ACC112 (cell line): ENCODE measurements at regions not wholly inside any gene's neighbourhood (a gene's known extent, or its start where the extent isn't known, plus 50 kb on each side); places are given as distances from the start of the nearest gene placed in this dataset.

ENCODE experiments used
- H2AFZ ChIP-seq: fragments of 200-600 bp; sonication (generic); one replicate; pipeline ENCODE4 v1.6.0; 2017; ENCODE audit warnings: antibody characterized with exemption, low read length; ENCODE audit not compliant: unreplicated experiment
- H3K27ac ChIP-seq: fragments of 200-600 bp; sonication (generic); 2 replicates; pipeline ENCODE4 v1.5.1; 2014; ENCODE audit warnings: low read depth, mild to moderate bottlenecking, antibody characterized with exemption, low read length, moderate library complexity
- H3K27me3 ChIP-seq: fragments of 200-600 bp; sonication (generic); 2 replicates; pipeline ENCODE4 v1.6.1; 2014; ENCODE audit warnings: mild to moderate bottlenecking, antibody characterized with exemption, low read length, moderate library complexity, mixed read lengths; ENCODE audit not compliant: insufficient read depth
- H3K36me3 ChIP-seq: fragments of 200-600 bp; sonication (generic); 2 replicates; pipeline ENCODE4 v1.6.1; 2016; ENCODE audit warnings: mild to moderate bottlenecking, antibody characterized with exemption, low read length, moderate library complexity, mixed read lengths; ENCODE audit not compliant: insufficient read depth
- H3K4me1 ChIP-seq: fragments of 200-600 bp; sonication (generic); one replicate; pipeline ENCODE4 v1.6.1; 2016; ENCODE audit warnings: low read length, mixed read lengths; ENCODE audit not compliant: insufficient read depth, unreplicated experiment, control insufficient read depth
- H3K4me3 ChIP-seq: fragments of 200-600 bp; sonication (generic); 2 replicates; pipeline ENCODE4 v1.5.1; 2014; ENCODE audit warnings: mild to moderate bottlenecking, low read depth, low read length
- H3K79me2 ChIP-seq: fragments of 200-600 bp; sonication (generic); one replicate; pipeline ENCODE4 v1.6.0; 2016; ENCODE audit warnings: low read length; ENCODE audit not compliant: control insufficient read depth, unreplicated experiment, insufficient read depth

DNA sequence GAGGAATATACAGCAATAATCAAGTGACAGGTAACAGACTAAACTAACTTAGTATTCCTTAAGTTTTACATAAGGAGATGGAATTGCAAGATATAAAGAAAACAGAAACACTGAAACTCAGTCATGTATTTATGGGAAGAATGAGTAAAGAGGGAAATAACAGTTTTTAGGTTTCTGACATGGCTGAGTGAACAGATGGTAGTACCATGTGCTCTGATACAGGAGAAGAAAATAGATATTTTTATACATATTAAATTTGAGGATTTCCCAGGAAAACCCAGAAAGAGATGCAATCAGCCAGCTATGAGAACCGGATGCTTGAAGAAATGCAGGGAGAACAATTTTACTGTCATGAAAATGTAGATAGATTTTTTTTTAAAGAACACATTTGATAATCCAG is 669.5 kb upstream of the GRM3 start:
- no peak overlapping the region for H3K4me3 ChIP-seq
- H3K4me1 ChIP-seq: no peaks in the 10 kb centered on the region
- no peaks in the 10 kb centered on the region for H3K79me2 ChIP-seq
- H3K27ac ChIP-seq: no peak overlapping the region
- H2AFZ ChIP-seq: no peak overlapping the region
- H3K27me3 ChIP-seq: no peaks in the 10 kb centered on the region
- H3K36me3 ChIP-seq: no peaks in the 10 kb centered on the region

DNA sequence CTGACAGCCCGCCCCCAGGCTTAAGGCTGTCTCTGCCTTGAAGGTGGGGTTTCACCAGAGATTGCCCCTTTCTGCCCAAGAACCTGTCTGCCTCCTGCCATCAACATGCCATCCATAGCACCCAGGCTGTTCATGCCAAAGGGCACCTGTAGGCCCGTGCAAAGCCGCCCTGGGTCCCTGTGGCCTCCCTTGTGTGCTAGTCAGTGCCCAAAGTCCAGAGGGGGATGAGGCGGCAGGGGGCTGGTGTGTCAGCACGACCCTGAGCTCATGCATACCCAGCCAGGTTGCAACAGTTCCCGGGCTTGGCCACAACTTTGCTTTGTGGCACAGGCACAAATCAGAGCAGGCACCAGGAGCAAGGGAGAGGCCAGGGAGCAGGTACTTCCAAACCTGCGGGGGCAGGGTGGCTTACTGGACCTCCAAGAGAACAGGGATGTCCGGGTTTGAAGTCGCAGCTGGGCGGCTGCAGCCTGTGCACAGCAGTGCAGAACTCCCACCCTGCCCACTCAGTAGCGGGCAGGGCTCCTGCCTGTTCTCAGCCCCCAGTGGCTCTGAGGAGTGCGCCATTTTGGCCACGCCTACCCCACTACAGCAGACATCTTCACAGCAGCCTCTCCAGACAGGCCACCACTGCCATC is 671.1 kb upstream of the GRM3 start:
- Histone ChIP-seq H3K36me3 (no peaks in the 10 kb centered on the region), H3K4me3 (no peak overlapping the region), H3K27me3 (no peaks in the 10 kb centered on the region), H3K27ac (no peak overlapping the region), H3K4me1 (no peaks in the 10 kb centered on the region), H3K79me2 (no peaks in the 10 kb centered on the region), H2AFZ (no peak overlapping the region)

GRCh38 chr7:85954961-85955360 is 688.7 kb upstream of the GRM3 start:
- Histone ChIP-seq H3K4me1 (no peaks in the 10 kb centered on the region), H3K36me3 (no peaks in the 10 kb centered on the region), H3K27me3 (no peaks in the 10 kb centered on the region), H3K4me3 (no peak overlapping the region), H2AFZ (no peak overlapping the region), H3K79me2 (no peaks in the 10 kb centered on the region), H3K27ac (no peak overlapping the region)

GRCh38 chr7:85950871-85951270 is 692.8 kb upstream of the GRM3 start:
- Histone ChIP-seq H3K4me3 (no peak overlapping the region), H2AFZ (no peak overlapping the region), H3K27ac (no peak overlapping the region), H3K79me2 (no peaks in the 10 kb centered on the region), H3K36me3 (no peaks in the 10 kb centered on the region), H3K27me3 (no peaks in the 10 kb centered on the region), H3K4me1 (no peaks in the 10 kb centered on the region)

DNA sequence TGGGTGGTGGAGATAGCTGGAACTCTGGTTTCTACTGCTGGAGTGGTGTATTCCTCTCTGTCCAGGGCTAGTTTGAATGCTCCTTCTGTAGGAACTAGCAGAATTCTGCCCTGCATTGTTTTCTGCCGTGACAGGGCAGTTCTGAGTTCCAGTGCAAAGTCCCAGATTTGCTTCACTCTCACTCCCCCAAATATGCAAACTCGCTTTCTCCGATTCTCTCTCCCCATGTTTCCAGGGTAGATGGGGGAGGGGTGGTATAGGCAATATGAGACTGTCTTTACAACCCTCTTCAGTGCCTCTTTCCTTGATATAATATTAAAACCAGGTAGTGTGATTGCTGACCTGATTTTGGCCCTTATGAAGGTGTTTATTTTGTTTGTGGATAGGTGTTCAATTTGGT is 693.3 kb upstream of the GRM3 start:
- no peaks in the 10 kb centered on the region for H3K79me2 ChIP-seq
- H3K27ac ChIP-seq: no peak overlapping the region
- H3K4me3 ChIP-seq: no peak overlapping the region
- H2AFZ ChIP-seq: no peak overlapping the region
- no peaks in the 10 kb centered on the region for H3K27me3 ChIP-seq
- H3K36me3 ChIP-seq: no peaks in the 10 kb centered on the region
- no peaks in the 10 kb centered on the region for H3K4me1 ChIP-seq

DNA sequence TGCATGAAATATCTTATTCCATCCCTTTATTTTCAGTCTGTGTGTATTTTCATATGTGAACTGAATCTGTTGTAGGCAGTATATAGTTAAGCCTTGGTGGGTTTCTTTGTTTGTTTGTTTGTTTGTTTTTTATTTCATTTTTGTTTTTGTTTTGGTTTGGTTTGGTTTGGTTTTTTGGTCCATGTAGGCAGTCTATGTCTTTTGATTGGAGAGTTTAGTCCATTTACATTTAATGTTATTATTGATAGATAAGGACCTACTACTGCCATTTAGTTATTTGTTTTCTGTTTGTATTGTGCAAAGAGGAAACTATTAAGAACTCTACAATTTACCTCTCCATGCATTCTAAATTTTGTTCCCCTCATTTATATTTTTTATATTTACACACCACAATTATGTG is 695.9 kb upstream of the GRM3 start:
- Histone ChIP-seq H3K27ac (no peak overlapping the region), H3K36me3 (no peaks in the 10 kb centered on the region), H3K27me3 (no peaks in the 10 kb centered on the region), H2AFZ (no peak overlapping the region), H3K79me2 (no peaks in the 10 kb centered on the region), H3K4me1 (no peaks in the 10 kb centered on the region), H3K4me3 (no peak overlapping the region)

- no peak overlapping the region for H3K27ac ChIP-seq
- H3K79me2 ChIP-seq: no peaks in the 10 kb centered on the region
- H2AFZ ChIP-seq: no peak overlapping the region
- no peaks in the 10 kb centered on the region for H3K27me3 ChIP-seq
- no peak overlapping the region for H3K4me3 ChIP-seq
- H3K36me3 ChIP-seq: no peaks in the 10 kb centered on the region
- H3K4me1 ChIP-seq: no peaks in the 10 kb centered on the region
Observed at GRCh38 chr7:85940798-85941197, 702.9 kb upstream of the GRM3 start.

GRCh38 chr7:85931919-85932318 is 711.8 kb upstream of the GRM3 start:
- Histone ChIP-seq H3K36me3 (no peaks in the 10 kb centered on the region), H3K4me1 (no peaks in the 10 kb centered on the region), H3K79me2 (no peaks in the 10 kb centered on the region), H3K27me3 (no peaks in the 10 kb centered on the region; the same call in 1 of the 2 replicates), H3K27ac (no peak overlapping the region), H2AFZ (no peak overlapping the region), H3K4me3 (no peak overlapping the region)

- Histone ChIP-seq H3K36me3 (no peaks in the 10 kb centered on the region), H3K79me2 (no peaks in the 10 kb centered on the region), H2AFZ (no peak overlapping the region), H3K27me3 (0 out of 2 replicates have a peak, but pooled peaks cover 3% of the 10 kb centered on the region), H3K4me1 (no peaks in the 10 kb centered on the region), H3K4me3 (no peak overlapping the region), H3K27ac (no peak overlapping the region)
Observed at GRCh38 chr7:85928500-85928899, 715.2 kb upstream of the GRM3 start.

- H3K4me1 ChIP-seq: no peaks in the 10 kb centered on the region
- no peak overlapping the region for H2AFZ ChIP-seq
- no peaks in the 10 kb centered on the region for H3K79me2 ChIP-seq
Observed at GRCh38 chr7:85927226-85927625, 716.5 kb upstream of the GRM3 start.

DNA sequence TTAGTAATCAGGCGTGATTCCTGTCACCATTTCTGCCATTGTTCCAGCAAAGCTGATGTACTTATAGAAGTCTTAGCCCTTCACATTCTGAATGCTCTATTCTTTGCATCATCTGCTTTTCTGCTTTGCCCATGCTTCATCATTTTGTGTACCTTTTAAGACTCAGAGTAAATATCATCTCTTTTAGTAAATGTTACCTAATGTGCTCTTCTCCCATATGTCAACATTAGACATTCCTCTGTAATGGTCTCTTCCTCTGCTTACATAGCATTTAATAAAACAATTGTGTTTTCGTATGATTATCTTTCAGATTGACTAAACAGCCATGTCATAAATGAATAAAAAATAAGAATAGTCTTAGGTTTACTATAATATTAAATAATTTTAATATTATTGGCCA is 719.6 kb upstream of the GRM3 start:
- H3K27me3 ChIP-seq: 0 out of 2 replicates have a peak, but pooled peaks cover 3% of the 10 kb centered on the region
- no peaks in the 10 kb centered on the region for H3K36me3 ChIP-seq
- H2AFZ ChIP-seq: no peak overlapping the region
- H3K27ac ChIP-seq: no peak overlapping the region
- H3K4me1 ChIP-seq: no peaks in the 10 kb centered on the region
- H3K4me3 ChIP-seq: no peak overlapping the region
- no peaks in the 10 kb centered on the region for H3K79me2 ChIP-seq

More at GRCh38 chr7:85927226-85927625, 716.5 kb upstream of the GRM3 start:
- no peak overlapping the region for H3K4me3 ChIP-seq
- no peaks in the 10 kb centered on the region for H3K36me3 ChIP-seq
- no peak overlapping the region for H3K27ac ChIP-seq
- H3K27me3 ChIP-seq: 0 out of 2 replicates have a peak, but pooled peaks cover 3% of the 10 kb centered on the region
